ENCODE measurements at regions not wholly inside any gene's neighbourhood (a gene's known extent, or its start where the extent isn't known, plus 50 kb on each side); places are given as distances from the start of the nearest gene placed in this dataset.
"Not testable (repeated sequence)": the region's sequence is repeated elsewhere in the genome, so short reads cannot be mapped to it uniquely, and the experiment has no call there.

DNA sequence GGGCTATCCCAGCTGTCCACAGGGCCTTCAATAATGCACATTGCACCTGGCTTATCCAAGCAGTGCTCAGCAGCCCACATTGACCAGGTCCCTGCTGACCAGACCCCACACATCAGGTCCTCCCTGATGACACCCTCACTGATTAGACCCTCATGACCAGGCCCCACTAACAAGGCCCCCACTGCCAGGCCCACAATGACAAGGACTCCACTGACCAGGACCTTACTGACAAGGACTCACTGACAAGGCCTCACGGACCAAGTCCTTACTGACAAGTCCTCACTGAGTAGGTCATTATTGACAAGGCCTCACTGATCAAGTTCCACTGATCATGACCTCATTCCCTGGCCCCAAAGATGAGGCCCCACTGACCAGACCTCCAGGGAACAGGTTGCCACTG is 3837.8 kb upstream of the OR11H1 start:
- intact Hi-C loops (cut with DNase I) = not testable (repeated sequence)
- peak in 1 of 42 donors; percentile 2 for DNase-seq

DNA sequence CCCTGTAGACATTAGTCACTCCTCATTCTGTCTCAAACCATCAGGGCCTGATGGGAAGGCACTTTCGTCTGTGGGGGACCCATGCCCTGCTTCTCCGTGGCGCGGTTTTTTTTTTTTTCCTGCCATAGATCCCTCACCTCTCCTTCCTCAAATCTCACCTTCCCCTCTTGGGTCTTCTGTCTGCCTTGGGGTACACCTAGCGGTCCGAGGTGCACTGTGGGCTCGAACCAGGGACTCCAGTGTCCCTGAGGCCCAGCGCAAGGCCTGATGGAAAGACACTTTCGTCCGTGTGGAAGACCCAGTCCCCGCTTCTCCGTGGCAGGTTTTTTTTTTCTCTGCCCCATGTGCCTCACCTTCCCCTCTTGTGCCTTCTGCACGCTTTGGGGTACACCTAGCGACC is 3824.4 kb upstream of the OR11H1 start:
- DNase-seq; intact Hi-C loops (cut with DNase I): not testable (repeated sequence)

DNA sequence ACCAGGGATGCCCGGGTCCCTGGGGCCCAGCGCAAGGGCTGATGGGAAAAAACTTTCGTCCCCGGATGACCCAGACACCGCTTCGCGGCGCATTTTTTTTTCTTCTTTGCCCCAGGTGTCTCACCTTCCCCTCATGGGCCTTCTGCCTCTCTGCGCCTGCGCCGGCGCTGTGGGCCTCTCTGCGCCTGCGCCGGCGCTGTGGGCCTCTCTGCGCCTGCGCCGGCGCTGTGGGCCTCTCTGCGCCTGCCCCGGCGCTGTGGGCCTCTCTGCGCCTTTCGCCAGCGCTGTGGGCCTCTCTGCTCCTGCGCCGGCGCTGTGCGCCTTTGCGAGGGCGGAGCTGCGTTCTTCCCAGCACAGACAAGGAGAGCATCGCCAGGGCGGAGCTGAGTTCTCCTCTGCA is 3821.2 kb upstream of the OR11H1 start:
- intact Hi-C loops (cut with DNase I); DNase-seq: not testable (repeated sequence)

Data from head of caudate nucleus (tissue), 42 donors.